Fibroblast of skin of abdomen (primary cell): ENCODE measurements at regions not wholly inside any gene's neighbourhood (a gene's known extent, or its start where the extent isn't known, plus 50 kb on each side); places are given as distances from the start of the nearest gene placed in this dataset.

Source experiments
- DNase-seq: peaks from one replicate; pipeline ENCODE4 v3.0.0-alpha.2; 2013

- no peak for DNase-seq
Measured at GRCh38 chr2:128368437-128369107, 49.9 kb upstream of the HS6ST1 start.

GRCh38 chr2:128369108-128369555 is 50.5 kb upstream of the HS6ST1 start:
- peak; percentile 47 for DNase-seq

- DNase-seq = no peak
Measured at GRCh38 chr2:128369602-128370467, 51.2 kb upstream of the HS6ST1 start.

- DNase-seq = peak; percentile 36
Measured at GRCh38 chr2:128370468-128371247, 52.0 kb upstream of the HS6ST1 start.

- DNase-seq = no peak
Measured at GRCh38 chr2:128371248-128371630, 52.6 kb upstream of the HS6ST1 start.

GRCh38 chr2:128371648-128372345 is 53.1 kb upstream of the HS6ST1 start:
- no peak for DNase-seq

- no peak for DNase-seq
Measured at GRCh38 chr2:128372621-128373341, 54.1 kb upstream of the HS6ST1 start.

GRCh38 chr2:128373451-128374000 is 54.9 kb upstream of the HS6ST1 start:
- DNase-seq = no peak

GRCh38 chr2:128374001-128374710 is 55.5 kb upstream of the HS6ST1 start:
- DNase-seq = peak; percentile 94

GRCh38 chr2:128374711-128375413 is 56.2 kb upstream of the HS6ST1 start:
- peak; percentile 80 for DNase-seq

- DNase-seq = no peak
Measured at GRCh38 chr2:128375454-128375853, 56.8 kb upstream of the HS6ST1 start.

- no peak for DNase-seq
Measured at GRCh38 chr2:128376241-128377041, 57.8 kb upstream of the HS6ST1 start.

- no peak for DNase-seq
Measured at GRCh38 chr2:128377071-128377910, 58.6 kb upstream of the HS6ST1 start.

GRCh38 chr2:128378231-128379020 is 59.8 kb upstream of the HS6ST1 start:
- DNase-seq = no peak

GRCh38 chr2:128379021-128380015 is 60.6 kb upstream of the HS6ST1 start:
- peak; percentile 92 for DNase-seq
